Peyer's patch (tissue), 4 donors: ENCODE measurements at regions not wholly inside any gene's neighbourhood (a gene's known extent, or its start where the extent isn't known, plus 50 kb on each side); places are given as distances from the start of the nearest gene placed in this dataset.

Experiments used
- POLR2A ChIP-seq, 2 donors: fragments of 450-650 bp; IDR thresholded peaks; one replicate each; pipeline ENCODE4 v1.5.1; 2017; ENCODE audit warnings: antibody characterized with exemption in 2 of 2, mild to moderate bottlenecking in 2 of 2, moderate library complexity in 2 of 2
- TF ChIP-seq, protein P1 (sequence below), 6 experiments: fragments of 450-650 bp in 4 of 6; fragments of 200-600 bp in 2 of 6; sonication (generic) in 1 of 6; IDR thresholded peaks; one replicate each; pipeline ENCODE4 v1.5.1; 2017 to 2019; ENCODE audit warnings: antibody characterized with exemption in 6 of 6, mild to moderate bottlenecking in 3 of 6, moderate library complexity in 1 of 6

DNA sequence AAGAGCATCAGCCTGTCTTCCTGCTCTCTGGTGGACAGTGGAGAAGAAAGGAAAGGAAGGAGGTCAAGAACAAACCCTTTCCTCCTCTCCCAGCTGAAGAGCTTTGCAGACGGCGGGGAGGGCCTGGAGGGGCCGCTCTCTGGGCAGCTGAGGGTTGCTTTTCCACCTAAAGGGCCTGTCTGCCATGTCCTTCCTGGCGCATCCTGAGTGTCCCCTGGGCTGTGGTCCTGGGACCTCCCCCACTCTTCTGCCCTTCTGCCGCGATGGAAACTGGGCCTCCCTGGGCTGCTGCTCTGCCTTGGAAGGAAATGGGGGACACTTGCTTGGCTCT lies 107.0 kb downstream of the ETS2 start:
- peak in 1 of 2 donors; percentile 71 for TF ChIP-seq POLR2A (IDR thresholded peaks at IDR 0.05)
- TF ChIP-seq, protein P1, sequence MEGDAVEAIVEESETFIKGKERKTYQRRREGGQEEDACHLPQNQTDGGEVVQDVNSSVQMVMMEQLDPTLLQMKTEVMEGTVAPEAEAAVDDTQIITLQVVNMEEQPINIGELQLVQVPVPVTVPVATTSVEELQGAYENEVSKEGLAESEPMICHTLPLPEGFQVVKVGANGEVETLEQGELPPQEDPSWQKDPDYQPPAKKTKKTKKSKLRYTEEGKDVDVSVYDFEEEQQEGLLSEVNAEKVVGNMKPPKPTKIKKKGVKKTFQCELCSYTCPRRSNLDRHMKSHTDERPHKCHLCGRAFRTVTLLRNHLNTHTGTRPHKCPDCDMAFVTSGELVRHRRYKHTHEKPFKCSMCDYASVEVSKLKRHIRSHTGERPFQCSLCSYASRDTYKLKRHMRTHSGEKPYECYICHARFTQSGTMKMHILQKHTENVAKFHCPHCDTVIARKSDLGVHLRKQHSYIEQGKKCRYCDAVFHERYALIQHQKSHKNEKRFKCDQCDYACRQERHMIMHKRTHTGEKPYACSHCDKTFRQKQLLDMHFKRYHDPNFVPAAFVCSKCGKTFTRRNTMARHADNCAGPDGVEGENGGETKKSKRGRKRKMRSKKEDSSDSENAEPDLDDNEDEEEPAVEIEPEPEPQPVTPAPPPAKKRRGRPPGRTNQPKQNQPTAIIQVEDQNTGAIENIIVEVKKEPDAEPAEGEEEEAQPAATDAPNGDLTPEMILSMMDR (IDR thresholded peaks at IDR 0.05): no peak
